A673 (cell line): ENCODE measurements at regions not wholly inside any gene's neighbourhood (a gene's known extent, or its start where the extent isn't known, plus 50 kb on each side); places are given as distances from the start of the nearest gene placed in this dataset.

Source experiments
- BruUV-seq: library from RNA; stranded (reverse); fragments of 400-500 nt; replicated peaks from 2 replicates; lab custom pipeline; 2021; lab: Mats Ljungman, UMichigan
- CTCF ChIA-PET: fragments of 300-600 bp; sonication (Branson Sonifier 250); formaldehyde crosslinking; loops from one replicate; lab custom pipeline; 2022; ENCODE audit warnings: antibody characterized with exemption; lab: Charles Lee
- POLR2A ChIA-PET: fragments of 300-600 bp; sonication (Branson Sonifier 250); formaldehyde crosslinking; loops from one replicate; lab custom pipeline; 2022; ENCODE audit warnings: antibody characterized with exemption; ENCODE audit not compliant: low non-redundant PET; lab: Charles Lee
- DNase-seq: peaks from one replicate; pipeline ENCODE4 v3.0.0-alpha.2; 2015; ENCODE audit warnings: low spot score
- H3K27ac ChIP-seq: fragments of 200-600 bp; sonication (generic); 2 replicates; pipeline ENCODE4 v1.5.1; 2016; ENCODE audit warnings: mixed run types, low read depth, mild to moderate bottlenecking, mixed read lengths, antibody characterized with exemption, low read length; ENCODE audit not compliant: poor library complexity, severe bottlenecking
- H3K27me3 ChIP-seq: fragments of 200-600 bp; sonication (generic); replicated peaks from 2 replicates; pipeline ENCODE4 v1.6.1; 2017; ENCODE audit warnings: mixed run types, low read depth, mild to moderate bottlenecking, mixed read lengths, antibody characterized with exemption, low read length; ENCODE audit not compliant: insufficient read depth, poor library complexity
- H3K36me3 ChIP-seq: fragments of 200-600 bp; sonication (generic); 2 replicates; pipeline ENCODE4 v1.6.1; 2016; ENCODE audit warnings: mixed run types, mild to moderate bottlenecking, mixed read lengths, antibody characterized with exemption, low read length; ENCODE audit not compliant: insufficient read depth, poor library complexity, severe bottlenecking
- H3K4me1 ChIP-seq: fragments of 200-600 bp; sonication (generic); 2 replicates; pipeline ENCODE4 v1.6.1; 2017; ENCODE audit warnings: mixed run types, mild to moderate bottlenecking, mixed read lengths, antibody characterized with exemption, low read length; ENCODE audit not compliant: insufficient read depth, poor library complexity, severe bottlenecking
- H3K4me3 ChIP-seq: fragments of 200-600 bp; sonication (generic); 2 replicates; pipeline ENCODE4 v1.5.1; 2016; ENCODE audit warnings: low read depth, mixed run types, mild to moderate bottlenecking, mixed read lengths, low read length; ENCODE audit not compliant: poor library complexity, severe bottlenecking
- H3K9me3 ChIP-seq: fragments of 200-600 bp; sonication (generic); 2 replicates; pipeline ENCODE4 v1.6.1; 2016; ENCODE audit warnings: mixed run types, low read depth, mild to moderate bottlenecking, mixed read lengths, antibody characterized with exemption, low read length; ENCODE audit not compliant: poor library complexity, severe bottlenecking
- CTCF ChIP-seq: fragments of 300-800, 200-600 bp; sonication (generic); conservative IDR thresholded peaks from 2 replicates; pipeline ENCODE4 v1.5.1; 2017; ENCODE audit warnings: low read depth, mild to moderate bottlenecking, antibody characterized with exemption, low read length, moderate library complexity, mixed read lengths
- EZH2 ChIP-seq: fragments of 200-600 bp; sonication (generic); IDR thresholded peaks from 2 replicates; pipeline ENCODE4 v1.6.1; 2017; ENCODE audit warnings: borderline replicate concordance, low read depth, mild to moderate bottlenecking, mixed read lengths, antibody characterized with exemption, low read length; ENCODE audit not compliant: poor library complexity, severe bottlenecking
- intact Hi-C: fragments of 100-400 bp; cut with micrococcal nuclease; formaldehyde crosslinking; loops from one replicate; pipeline ENCODE4 v1.10.0; 2022; ENCODE audit not compliant: unreplicated experiment

- no peak for DNase-seq
- Histone ChIP-seq H3K27me3 (no peaks in the 10 kb centered on the region), H3K4me1 (peaks cover 19% of the 10 kb centered on the region), H3K9me3 (no peaks in the 10 kb centered on the region), H3K27ac (no peak overlapping the region), H3K4me3 (no peak overlapping the region), H3K36me3 (no peaks in the 10 kb centered on the region)
- CTCF ChIA-PET: no interaction called here
- intact Hi-C loops: no loop called here
- POLR2A ChIA-PET: no interaction called here
- TF ChIP-seq CTCF (no peak), EZH2 (no peak)
- no TSS peak for BruUV-seq
Observed at GRCh38 chr5:87126869-87127268, 140.8 kb upstream of the RASA1 start.

GRCh38 chr5:87127426-87127825 is 140.3 kb upstream of the RASA1 start:
- Histone ChIP-seq H3K36me3 (no peaks in the 10 kb centered on the region), H3K27ac (no peak overlapping the region), H3K27me3 (no peaks in the 10 kb centered on the region), H3K4me1 (peaks cover 13% of the 10 kb centered on the region), H3K4me3 (no peak overlapping the region), H3K9me3 (no peaks in the 10 kb centered on the region)
- no TSS peak for BruUV-seq
- CTCF ChIA-PET: no interaction called here
- POLR2A ChIA-PET: no interaction called here
- intact Hi-C loops: no loop called here
- DNase-seq: no peak
- no peak for TF ChIP-seq EZH2

GRCh38 chr5:87127956-87128687 is 139.6 kb upstream of the RASA1 start:
- Histone ChIP-seq H3K4me3 (no peak overlapping the region), H3K4me1 (peaks cover 7% of the 10 kb centered on the region), H3K36me3 (no peaks in the 10 kb centered on the region), H3K27ac (no peak overlapping the region), H3K9me3 (no peaks in the 10 kb centered on the region), H3K27me3 (no peaks in the 10 kb centered on the region)
- POLR2A ChIA-PET: no interaction called here
- no peak for DNase-seq
- TF ChIP-seq EZH2: no peak
- TF ChIP-seq CTCF: no peak
- no TSS peak for BruUV-seq
- CTCF ChIA-PET: no interaction called here
- intact Hi-C loops: no loop called here

GRCh38 chr5:87129046-87129445 is 138.6 kb upstream of the RASA1 start:
- no peak for TF ChIP-seq CTCF
- TF ChIP-seq EZH2: no peak
- no peak overlapping the region for H3K4me3 ChIP-seq
- intact Hi-C loops: no loop called here
- H3K27ac ChIP-seq: no peak overlapping the region
- BruUV-seq: no TSS peak
- no peak for DNase-seq
- H3K9me3 ChIP-seq: no peaks in the 10 kb centered on the region
- no peaks in the 10 kb centered on the region for H3K27me3 ChIP-seq
- peaks cover 5% of the 10 kb centered on the region for H3K4me1 ChIP-seq
- POLR2A ChIA-PET: no interaction called here
- H3K36me3 ChIP-seq: no peaks in the 10 kb centered on the region
- CTCF ChIA-PET: no interaction called here
